Pancreas (tissue), 10 donors: ENCODE measurements at regions not wholly inside any gene's neighbourhood (a gene's known extent, or its start where the extent isn't known, plus 50 kb on each side); places are given as distances from the start of the nearest gene placed in this dataset.

Experiments used
- ATAC-seq, 4 donors: fragments of 200-7000 bp; cut with Tn5 transposase; one replicate each; pipeline versions ENCODE4 v1.8.0 to v1.9.1; 2020; ENCODE audit warnings: mild to moderate bottlenecking in 4 of 4, moderate library complexity in 4 of 4
- DNase-seq, 6 donors: peaks; one replicate each; pipeline ENCODE4 v3.0.0-alpha.2; 2020
- FAIRE-seq: peaks from 2 replicates; lab custom pipeline; 2012; peaks lifted over from hg19 to GRCh38; lab: Jason Lieb, UNC
- H3K27ac ChIP-seq, 4 donors: fragments of 200-600 bp; sonication (generic); 1 replicate in 3 of 4; 2 replicates in 1 of 4; pipeline versions ENCODE4 v1.5.0 to v1.8.0; 2020
- H3K27me3 ChIP-seq, 4 donors: fragments of 200-600 bp; one replicate each; pipeline ENCODE4 v1.8.0; 2021
- H3K36me3 ChIP-seq, 3 donors: fragments of 200-600 bp; sonication (generic) in 1 of 3; one replicate each; pipeline versions ENCODE4 v1.5.0 to v1.8.0; 2020 to 2021
- H3K4me1 ChIP-seq, 3 donors: fragments of 200-600 bp; one replicate each; pipeline ENCODE4 v1.8.0; 2021
- H3K4me3 ChIP-seq, 4 donors: fragments of 200-600 bp; sonication (generic) in 2 of 4; one replicate each; pipeline versions ENCODE4 v1.5.0 to v1.8.0; 2020 to 2021
- H3K9me3 ChIP-seq, 4 donors: fragments of 200-600 bp; one replicate each; pipeline ENCODE4 v1.8.0; 2021
- WGBS, 2 donors: extraction: QIAGEN DNeasy Blood & Tissue Kit; methylation state at CpG; one replicate each; pipeline ENCODE4 v1.1.7; 2013; 5-methylcytosine and 5-hydroxymethylcytosine counted together
- intact Hi-C, 3 donors: fragments of 100-400 bp; cut with DNase I; formaldehyde crosslinking; loops; one replicate each; pipeline versions ENCODE4 v1.11.1 to v1.14.2; 2022
- TF ChIP-seq, protein P1 (sequence below), 4 donors: fragments of 200-600 bp; sonication (generic) in 3 of 4; IDR thresholded peaks; one replicate each; pipeline versions ENCODE4 v1.5.0 to v1.8.0; 2021; ENCODE audit warnings: antibody characterized with exemption in 4 of 4
- donor health status: healthy with polysubstance abuse.
- donor health status: DM: no; HTN: no; CAD: no; lungs with moderate emphysema.
- donor health status: DM: no; HTN: no; CAD: no.
- donor health status: control.
- donor health status: control.
- donor health status: Bipolar disorder and iron deficiency.
- donor health status: DM: yes; HTN: yes; CAD: no.
- donor health status: DM: no; HTN: no; CAD: no.
- donor health status: DM: no; HTN: no; CAD: no.
- donor health status: DM: yes; HTN: yes; CAD: no.

- Histone ChIP-seq H3K36me3 (no peaks in the 10 kb centered on the region), H3K27me3 (no peaks in the 10 kb centered on the region), H3K4me3 (no peak overlapping the region), H3K27ac (no peak overlapping the region), H3K4me1 (no peaks in the 10 kb centered on the region), H3K9me3 (no peaks in the 10 kb centered on the region)
- FAIRE-seq: no peak
- WGBS, 2 donors: 89 to 96% methylated on average over 1 of the region's 1 CpG
- intact Hi-C loops: no loop called here
- DNase-seq: no peak
- TF ChIP-seq, protein P1, sequence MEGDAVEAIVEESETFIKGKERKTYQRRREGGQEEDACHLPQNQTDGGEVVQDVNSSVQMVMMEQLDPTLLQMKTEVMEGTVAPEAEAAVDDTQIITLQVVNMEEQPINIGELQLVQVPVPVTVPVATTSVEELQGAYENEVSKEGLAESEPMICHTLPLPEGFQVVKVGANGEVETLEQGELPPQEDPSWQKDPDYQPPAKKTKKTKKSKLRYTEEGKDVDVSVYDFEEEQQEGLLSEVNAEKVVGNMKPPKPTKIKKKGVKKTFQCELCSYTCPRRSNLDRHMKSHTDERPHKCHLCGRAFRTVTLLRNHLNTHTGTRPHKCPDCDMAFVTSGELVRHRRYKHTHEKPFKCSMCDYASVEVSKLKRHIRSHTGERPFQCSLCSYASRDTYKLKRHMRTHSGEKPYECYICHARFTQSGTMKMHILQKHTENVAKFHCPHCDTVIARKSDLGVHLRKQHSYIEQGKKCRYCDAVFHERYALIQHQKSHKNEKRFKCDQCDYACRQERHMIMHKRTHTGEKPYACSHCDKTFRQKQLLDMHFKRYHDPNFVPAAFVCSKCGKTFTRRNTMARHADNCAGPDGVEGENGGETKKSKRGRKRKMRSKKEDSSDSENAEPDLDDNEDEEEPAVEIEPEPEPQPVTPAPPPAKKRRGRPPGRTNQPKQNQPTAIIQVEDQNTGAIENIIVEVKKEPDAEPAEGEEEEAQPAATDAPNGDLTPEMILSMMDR (IDR thresholded peaks at IDR 0.05): no peak
- ATAC-seq: no peak
Measured at GRCh38 chr2:145593280-145593679, 1073.4 kb upstream of the ZEB2 start.

- H3K27ac ChIP-seq: no peak overlapping the region
- no peaks in the 10 kb centered on the region for H3K4me1 ChIP-seq
- intact Hi-C loops: no loop called here
- TF ChIP-seq, protein P1 (IDR thresholded peaks at IDR 0.05): no peak
- DNase-seq: no peak
- H3K4me3 ChIP-seq: no peak overlapping the region
- ATAC-seq: no peak
- FAIRE-seq: no peak
- 91 to 100% methylated on average over 1 of the region's 1 CpG for WGBS, 2 donors
- H3K9me3 ChIP-seq: no peaks in the 10 kb centered on the region
- H3K27me3 ChIP-seq: no peaks in the 10 kb centered on the region
- no peaks in the 10 kb centered on the region for H3K36me3 ChIP-seq
Measured at GRCh38 chr2:145592361-145592760, 1072.4 kb upstream of the ZEB2 start.

DNA sequence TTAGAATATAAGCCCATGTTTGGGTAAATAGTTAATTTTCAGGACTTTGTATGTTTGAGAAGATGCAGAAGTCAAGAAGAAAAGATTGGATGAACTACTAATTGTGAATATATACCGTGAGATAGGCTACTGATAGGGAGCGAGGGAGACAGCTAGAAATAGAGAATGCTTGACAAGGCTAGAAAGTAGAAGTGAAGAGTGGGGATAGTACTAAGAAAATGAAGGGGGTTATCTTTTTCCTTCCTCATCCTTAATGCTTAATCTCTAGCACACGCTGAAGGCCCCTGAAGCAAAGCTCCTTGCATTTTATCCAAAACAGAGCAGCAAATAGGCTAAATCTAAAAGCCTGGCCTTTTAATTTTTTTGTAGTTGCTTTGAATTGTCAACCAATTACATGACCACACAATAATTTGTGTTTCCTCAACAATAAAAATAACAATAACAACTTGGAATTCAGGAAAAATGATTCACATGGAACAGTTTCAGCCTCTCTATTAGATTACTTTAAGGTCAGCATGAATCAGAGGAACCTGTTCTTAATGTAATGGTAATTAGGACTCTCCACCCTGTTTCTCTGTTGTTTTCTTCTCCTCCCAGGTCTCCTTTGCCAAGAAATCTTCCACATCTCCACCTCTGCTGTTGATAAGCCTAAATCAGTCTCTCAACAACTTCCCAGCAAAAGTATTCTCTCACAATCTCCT, 1071.3 kb upstream of the ZEB2 start:
- no peaks in the 10 kb centered on the region for H3K9me3 ChIP-seq
- intact Hi-C loops: no loop called here
- DNase-seq (no peak), FAIRE-seq (no peak), ATAC-seq (no peak)
- H3K27me3 ChIP-seq: no peaks in the 10 kb centered on the region
- no peak overlapping the region for H3K27ac ChIP-seq
- no peaks in the 10 kb centered on the region for H3K4me1 ChIP-seq
- TF ChIP-seq, protein P1 (IDR thresholded peaks at IDR 0.05): no peak
- H3K36me3 ChIP-seq: no peaks in the 10 kb centered on the region
- WGBS, 2 donors: 93 to 99% methylated on average over 3 of the region's 3 CpGs
- H3K4me3 ChIP-seq: no peak overlapping the region

GRCh38 chr2:145587922-145588321, 1068.0 kb upstream of the ZEB2 start:
- FAIRE-seq (no peak), ATAC-seq (no peak), DNase-seq (no peak)
- intact Hi-C loops: no loop called here
- WGBS, 2 donors: 90 to 96% methylated on average over 3 of the region's 3 CpGs
- TF ChIP-seq, protein P1 (IDR thresholded peaks at IDR 0.05): no peak
- no peaks in the 10 kb centered on the region for H3K36me3 ChIP-seq
- H3K9me3 ChIP-seq: no peaks in the 10 kb centered on the region
- no peak overlapping the region for H3K4me3 ChIP-seq
- H3K27ac ChIP-seq: no peak overlapping the region
- no peaks in the 10 kb centered on the region for H3K27me3 ChIP-seq
- no peaks in the 10 kb centered on the region for H3K4me1 ChIP-seq

- H3K4me3 ChIP-seq: no peak overlapping the region
- H3K27ac ChIP-seq: no peak overlapping the region
- no peaks in the 10 kb centered on the region for H3K36me3 ChIP-seq
- H3K9me3 ChIP-seq: no peaks in the 10 kb centered on the region
- 73 to 85% methylated on average over 1 of the region's 1 CpG for WGBS, 2 donors
- intact Hi-C loops: no loop called here
- FAIRE-seq (no peak), DNase-seq (no peak), ATAC-seq (no peak)
- no peaks in the 10 kb centered on the region for H3K27me3 ChIP-seq
- no peaks in the 10 kb centered on the region for H3K4me1 ChIP-seq
- TF ChIP-seq, protein P1 (IDR thresholded peaks at IDR 0.05): no peak
Measured at GRCh38 chr2:145584353-145584752, 1064.4 kb upstream of the ZEB2 start.
